ENCODE measurements at regions not wholly inside any gene's neighbourhood (a gene's known extent, or its start where the extent isn't known, plus 50 kb on each side); places are given as distances from the start of the nearest gene placed in this dataset.
A peak's percentile ranks its signal among the peaks of the same experiment; 100 is the strongest.

GRCh38 chr1:57605933-57606332 is 182.1 kb upstream of the DAB1 start:
- no peaks in the 10 kb centered on the region for H3K36me3 ChIP-seq (ENCODE audit: insufficient read depth, low read length, poor library complexity, severe bottlenecking)
- H3K27me3 ChIP-seq (replicated peaks; ENCODE audit: insufficient read depth, low read depth, low read length, poor library complexity): no peaks in the 10 kb centered on the region
- POLR2A ChIA-PET (ENCODE audit: low non-redundant PET): interaction anchor here (0.6 kb wide), 1 partner anchor 449 kb away, joined by 3 read pairs; no protein-coding TSS in a partner anchor
- no peaks in the 10 kb centered on the region for H3K9me3 ChIP-seq (ENCODE audit: low read depth, low read length, poor library complexity, severe bottlenecking)
- H3K4me3 ChIP-seq (ENCODE audit: low read depth, low read length, poor library complexity, severe bottlenecking): no peak overlapping the region
- no TSS peak for BruUV-seq (replicated peaks)
- H3K27ac ChIP-seq (ENCODE audit: low read depth, low read length, poor library complexity, severe bottlenecking): no peak overlapping the region
- TF ChIP-seq CTCF (conservative IDR thresholded peaks at IDR 0.05; ENCODE audit: low read depth, low read length): no peak
- TF ChIP-seq EZH2 (IDR thresholded peaks at IDR 0.05; ENCODE audit: borderline replicate concordance, low read depth, low read length, poor library complexity, severe bottlenecking): no peak
- H3K4me1 ChIP-seq (ENCODE audit: insufficient read depth, low read length, poor library complexity, severe bottlenecking): peaks cover 11% of the 10 kb centered on the region
- intact Hi-C loops (cut with micrococcal nuclease; ENCODE audit: unreplicated experiment): no loop called here
- CTCF ChIA-PET: no interaction called here
- no peak for DNase-seq (ENCODE audit: low spot score)

GRCh38 chr1:57603696-57604095 is 179.8 kb upstream of the DAB1 start:
- ChIA-PET CTCF (no interaction called here), POLR2A (ENCODE audit: low non-redundant PET) (no interaction called here)
- no peak overlapping the region for H3K27ac ChIP-seq (ENCODE audit: low read depth, low read length, poor library complexity, severe bottlenecking)
- peaks cover 21% of the 10 kb centered on the region for H3K4me1 ChIP-seq (ENCODE audit: insufficient read depth, low read length, poor library complexity, severe bottlenecking)
- no peaks in the 10 kb centered on the region for H3K27me3 ChIP-seq (replicated peaks; ENCODE audit: insufficient read depth, low read depth, low read length, poor library complexity)
- BruUV-seq (replicated peaks): no TSS peak
- TF ChIP-seq EZH2 (IDR thresholded peaks at IDR 0.05; ENCODE audit: borderline replicate concordance, low read depth, low read length, poor library complexity, severe bottlenecking): no peak
- TF ChIP-seq CTCF (conservative IDR thresholded peaks at IDR 0.05; ENCODE audit: low read depth, low read length): no peak
- no peak overlapping the region for H3K4me3 ChIP-seq (ENCODE audit: low read depth, low read length, poor library complexity, severe bottlenecking)
- H3K9me3 ChIP-seq (ENCODE audit: low read depth, low read length, poor library complexity, severe bottlenecking): no peaks in the 10 kb centered on the region
- intact Hi-C loops (cut with micrococcal nuclease; ENCODE audit: unreplicated experiment): no loop called here
- no peaks in the 10 kb centered on the region for H3K36me3 ChIP-seq (ENCODE audit: insufficient read depth, low read length, poor library complexity, severe bottlenecking)
- no peak for DNase-seq (ENCODE audit: low spot score)

GRCh38 chr1:57600424-57600823 is 176.6 kb upstream of the DAB1 start:
- Histone ChIP-seq H3K9me3 (ENCODE audit: low read depth, low read length, poor library complexity, severe bottlenecking) (no peaks in the 10 kb centered on the region), H3K27me3 (replicated peaks; ENCODE audit: insufficient read depth, low read depth, low read length, poor library complexity) (no peaks in the 10 kb centered on the region), H3K4me3 (ENCODE audit: low read depth, low read length, poor library complexity, severe bottlenecking) (no peak overlapping the region), H3K27ac (ENCODE audit: low read depth, low read length, poor library complexity, severe bottlenecking) (no peak overlapping the region), H3K36me3 (ENCODE audit: insufficient read depth, low read length, poor library complexity, severe bottlenecking) (no peaks in the 10 kb centered on the region), H3K4me1 (ENCODE audit: insufficient read depth, low read length, poor library complexity, severe bottlenecking) (peaks cover 21% of the 10 kb centered on the region)
- POLR2A ChIA-PET (ENCODE audit: low non-redundant PET): interaction anchor here (0.6 kb wide), 1 partner anchor 796 kb away, joined by 3 read pairs; no protein-coding TSS in a partner anchor
- intact Hi-C loops (cut with micrococcal nuclease; ENCODE audit: unreplicated experiment): no loop called here
- BruUV-seq (replicated peaks): no TSS peak
- TF ChIP-seq EZH2 (IDR thresholded peaks at IDR 0.05; ENCODE audit: borderline replicate concordance, low read depth, low read length, poor library complexity, severe bottlenecking) (no peak), CTCF (conservative IDR thresholded peaks at IDR 0.05; ENCODE audit: low read depth, low read length) (no peak)
- CTCF ChIA-PET: no interaction called here
- DNase-seq (ENCODE audit: low spot score): peak; percentile 32
